ENCODE measurements at regions not wholly inside any gene's neighbourhood (a gene's known extent, or its start where the extent isn't known, plus 50 kb on each side); places are given as distances from the start of the nearest gene placed in this dataset.

- TF ChIP-seq EZH2 (IDR thresholded peaks at IDR 0.05; ENCODE audit: low read depth, unreplicated experiment), result no peak
- no peak for TF ChIP-seq CTCF (conservative IDR thresholded peaks at IDR 0.05; ENCODE audit: low read depth in 2 of 2)
- TF ChIP-seq, protein P1, sequence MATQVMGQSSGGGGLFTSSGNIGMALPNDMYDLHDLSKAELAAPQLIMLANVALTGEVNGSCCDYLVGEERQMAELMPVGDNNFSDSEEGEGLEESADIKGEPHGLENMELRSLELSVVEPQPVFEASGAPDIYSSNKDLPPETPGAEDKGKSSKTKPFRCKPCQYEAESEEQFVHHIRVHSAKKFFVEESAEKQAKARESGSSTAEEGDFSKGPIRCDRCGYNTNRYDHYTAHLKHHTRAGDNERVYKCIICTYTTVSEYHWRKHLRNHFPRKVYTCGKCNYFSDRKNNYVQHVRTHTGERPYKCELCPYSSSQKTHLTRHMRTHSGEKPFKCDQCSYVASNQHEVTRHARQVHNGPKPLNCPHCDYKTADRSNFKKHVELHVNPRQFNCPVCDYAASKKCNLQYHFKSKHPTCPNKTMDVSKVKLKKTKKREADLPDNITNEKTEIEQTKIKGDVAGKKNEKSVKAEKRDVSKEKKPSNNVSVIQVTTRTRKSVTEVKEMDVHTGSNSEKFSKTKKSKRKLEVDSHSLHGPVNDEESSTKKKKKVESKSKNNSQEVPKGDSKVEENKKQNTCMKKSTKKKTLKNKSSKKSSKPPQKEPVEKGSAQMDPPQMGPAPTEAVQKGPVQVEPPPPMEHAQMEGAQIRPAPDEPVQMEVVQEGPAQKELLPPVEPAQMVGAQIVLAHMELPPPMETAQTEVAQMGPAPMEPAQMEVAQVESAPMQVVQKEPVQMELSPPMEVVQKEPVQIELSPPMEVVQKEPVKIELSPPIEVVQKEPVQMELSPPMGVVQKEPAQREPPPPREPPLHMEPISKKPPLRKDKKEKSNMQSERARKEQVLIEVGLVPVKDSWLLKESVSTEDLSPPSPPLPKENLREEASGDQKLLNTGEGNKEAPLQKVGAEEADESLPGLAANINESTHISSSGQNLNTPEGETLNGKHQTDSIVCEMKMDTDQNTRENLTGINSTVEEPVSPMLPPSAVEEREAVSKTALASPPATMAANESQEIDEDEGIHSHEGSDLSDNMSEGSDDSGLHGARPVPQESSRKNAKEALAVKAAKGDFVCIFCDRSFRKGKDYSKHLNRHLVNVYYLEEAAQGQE (IDR thresholded peaks at IDR 0.05; ENCODE audit: unreplicated experiment), result no peak
- no peak for TF ChIP-seq POLR2AphosphoS5 (IDR thresholded peaks at IDR 0.05; ENCODE audit: low read depth)
- no peak for TF ChIP-seq STAT1 (IDR thresholded peaks at IDR 0.05; ENCODE audit: unreplicated experiment)
- no peak for TF ChIP-seq CREB1 (CRISPR knock-in tag; IDR thresholded peaks at IDR 0.05; ENCODE audit: low read depth)
- TF ChIP-seq EZH2phosphoT487 (IDR thresholded peaks at IDR 0.05; ENCODE audit: unreplicated experiment), result no peak
- TF ChIP-seq ZNF331 (CRISPR knock-in tag; IDR thresholded peaks at IDR 0.05; ENCODE audit: low read depth), result no peak
- TF ChIP-seq ZNF114 (CRISPR knock-in tag; IDR thresholded peaks at IDR 0.05), result no peak
- no peak for TF ChIP-seq NANOG (IDR thresholded peaks at IDR 0.05; ENCODE audit: borderline replicate concordance)
- no peak for TF ChIP-seq ZNF462 (CRISPR knock-in tag; IDR thresholded peaks at IDR 0.05)
- no peak for TF ChIP-seq JUNB (IDR thresholded peaks at IDR 0.05; ENCODE audit: unreplicated experiment)
Measured at GRCh38 chr17:19470530-19471261, 59.7 kb downstream of the RNF112 start.
